Activated CD8-positive, alpha-beta T cell treated with anti-CD3 and anti-CD28 coated beads, Interleukin-2, amount 10 ng/mL, durations not matched to agents 7 days and 5 days (primary cell): ENCODE measurements at regions not wholly inside any gene's neighbourhood (a gene's known extent, or its start where the extent isn't known, plus 50 kb on each side); places are given as distances from the start of the nearest gene placed in this dataset.
A peak's percentile ranks its signal among the peaks of the same experiment; 100 is the strongest.
"Not testable (repeated sequence)": the region's sequence is repeated elsewhere in the genome, so short reads cannot be mapped to it uniquely, and the experiment has no call there.

Experiments used
- ATAC-seq: fragments of 150-1000 bp; cut with Tn5 transposase; one replicate; pipeline ENCODE4 v1.10.0; 2021; ENCODE audit warnings: moderate library complexity
- CTCF ChIA-PET: fragments of 350-600 bp; sonication (Branson Sonifier 250); formaldehyde crosslinking; loops from one replicate; lab custom pipeline; 2021; ENCODE audit warnings: antibody characterized with exemption; lab: Charles Lee
- POLR2A ChIA-PET: fragments of 350-600 bp; sonication (Branson Sonifier 250); formaldehyde crosslinking; loops from one replicate; lab custom pipeline; 2021; ENCODE audit warnings: antibody characterized with exemption; lab: Charles Lee
- DNase-seq: peaks from one replicate; pipeline ENCODE4 v3.0.0-alpha.2; 2020
- H3K27ac Mint-ChIP-seq: one replicate; pipeline ENCODE4 v1.8.0; 2021; ENCODE audit warnings: mild to moderate bottlenecking, mixed read lengths
- H3K27me3 Mint-ChIP-seq: one replicate; pipeline ENCODE4 v1.8.0; 2021; ENCODE audit warnings: low read depth, mixed read lengths
- H3K36me3 Mint-ChIP-seq: one replicate; pipeline ENCODE4 v1.8.0; 2021; ENCODE audit warnings: low read depth, mixed read lengths
- H3K4me1 Mint-ChIP-seq: one replicate; pipeline ENCODE4 v1.8.0; 2021; ENCODE audit warnings: low read depth, mixed read lengths
- H3K4me3 Mint-ChIP-seq: one replicate; pipeline ENCODE4 v1.8.0; 2021; ENCODE audit warnings: mild to moderate bottlenecking, mixed read lengths
- H3K9me3 Mint-ChIP-seq: one replicate; pipeline ENCODE4 v1.8.0; 2022; ENCODE audit warnings: mixed read lengths; ENCODE audit not compliant: insufficient read depth

DNA sequence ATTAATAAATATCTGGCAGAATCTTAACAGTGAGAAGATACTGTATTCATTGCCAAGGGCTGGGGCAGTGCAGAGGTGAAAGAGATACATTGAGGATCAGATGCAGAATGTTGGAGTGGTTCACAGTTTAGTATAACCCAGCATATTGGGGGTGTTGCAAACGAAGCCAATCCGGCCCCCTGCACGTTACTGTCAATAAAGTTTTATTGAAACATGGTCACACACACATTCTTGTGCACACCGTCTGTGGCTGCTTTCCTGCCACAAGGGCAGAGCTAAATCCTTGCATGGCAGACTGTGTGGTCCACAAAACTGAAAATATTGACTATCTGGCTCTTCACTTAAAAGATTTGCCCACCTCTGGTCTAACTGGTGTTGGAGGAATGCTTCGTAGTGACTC is 119.7 kb downstream of the SHOX start:
- no peaks in the 10 kb centered on the region for H3K4me1 Mint-ChIP-seq
- no peaks in the 10 kb centered on the region for H3K27me3 Mint-ChIP-seq
- no peaks in the 10 kb centered on the region for H3K36me3 Mint-ChIP-seq
- H3K9me3 Mint-ChIP-seq, result no peaks in the 10 kb centered on the region
- ChIA-PET POLR2A (no interaction called here), CTCF (no interaction called here)
- DNase-seq (peak; percentile 30), ATAC-seq (no peak)
- H3K27ac Mint-ChIP-seq, result no peak overlapping the region
- no peak overlapping the region for H3K4me3 Mint-ChIP-seq

- no peaks in the 10 kb centered on the region for H3K36me3 Mint-ChIP-seq
- DNase-seq (no peak), ATAC-seq (no peak)
- H3K4me3 Mint-ChIP-seq, result no peak overlapping the region
- no peaks in the 10 kb centered on the region for H3K27me3 Mint-ChIP-seq
- POLR2A ChIA-PET, result no interaction called here
- H3K4me1 Mint-ChIP-seq, result no peaks in the 10 kb centered on the region
- CTCF ChIA-PET, result no interaction called here
- H3K9me3 Mint-ChIP-seq, result peaks cover 11% of the 10 kb centered on the region
- H3K27ac Mint-ChIP-seq, result no peak overlapping the region
These were observed 116.6 kb downstream of the SHOX start for GRCh38 chrX:747176-747575.

DNA sequence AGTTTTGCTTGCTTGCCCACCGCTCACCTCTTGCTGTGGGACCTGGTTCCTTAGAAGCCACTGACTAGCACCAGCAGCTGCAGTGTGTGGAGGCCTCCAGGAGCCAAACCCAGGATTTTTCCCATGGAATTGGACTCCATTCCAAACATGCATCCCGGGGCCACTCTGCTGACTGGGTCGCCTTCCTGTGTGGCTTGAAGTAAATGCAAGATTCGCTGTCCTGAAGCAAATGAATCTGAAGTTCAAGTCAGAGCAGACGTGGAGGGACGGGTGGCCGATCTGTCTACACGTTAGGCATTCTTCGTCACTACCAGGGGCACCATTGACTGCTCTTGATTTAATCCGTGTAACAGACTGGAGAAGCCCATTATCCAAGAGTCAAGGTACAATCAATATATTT is 109.0 kb downstream of the SHOX start:
- H3K4me3 Mint-ChIP-seq, result no peak overlapping the region
- H3K27ac Mint-ChIP-seq, result no peak overlapping the region
- no peaks in the 10 kb centered on the region for H3K36me3 Mint-ChIP-seq
- CTCF ChIA-PET, result no interaction called here
- POLR2A ChIA-PET, result no interaction called here
- DNase-seq (no peak), ATAC-seq (no peak)
- H3K27me3 Mint-ChIP-seq, result no peaks in the 10 kb centered on the region
- H3K4me1 Mint-ChIP-seq, result no peaks in the 10 kb centered on the region
- H3K9me3 Mint-ChIP-seq, result peaks cover 21% of the 10 kb centered on the region

DNA sequence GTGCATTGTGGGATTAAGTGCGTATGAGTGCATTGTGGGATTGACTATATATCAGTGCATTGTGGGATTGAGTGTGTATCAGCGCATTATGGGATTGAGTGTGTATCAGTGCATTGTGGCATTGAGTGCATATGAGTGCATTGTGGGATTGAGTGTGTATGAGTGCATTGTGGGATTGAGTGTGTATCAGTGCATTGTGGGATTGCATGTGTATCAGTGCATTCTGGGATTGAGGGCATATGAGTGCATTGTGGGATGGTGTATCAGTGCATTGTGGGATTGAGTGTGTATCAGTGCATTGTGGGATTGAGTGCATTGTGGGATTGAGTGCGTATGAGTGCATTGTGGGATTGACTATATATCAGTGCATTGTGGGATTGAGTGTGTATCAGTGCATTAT is 106.4 kb downstream of the SHOX start:
- POLR2A ChIA-PET, CTCF ChIA-PET, H3K27me3 Mint-ChIP-seq, ATAC-seq, DNase-seq, H3K4me1 Mint-ChIP-seq, H3K27ac Mint-ChIP-seq, H3K36me3 Mint-ChIP-seq, H3K4me3 Mint-ChIP-seq: not testable (repeated sequence)
- H3K9me3 Mint-ChIP-seq, result peaks cover 14% of the 10 kb centered on the region

DNA sequence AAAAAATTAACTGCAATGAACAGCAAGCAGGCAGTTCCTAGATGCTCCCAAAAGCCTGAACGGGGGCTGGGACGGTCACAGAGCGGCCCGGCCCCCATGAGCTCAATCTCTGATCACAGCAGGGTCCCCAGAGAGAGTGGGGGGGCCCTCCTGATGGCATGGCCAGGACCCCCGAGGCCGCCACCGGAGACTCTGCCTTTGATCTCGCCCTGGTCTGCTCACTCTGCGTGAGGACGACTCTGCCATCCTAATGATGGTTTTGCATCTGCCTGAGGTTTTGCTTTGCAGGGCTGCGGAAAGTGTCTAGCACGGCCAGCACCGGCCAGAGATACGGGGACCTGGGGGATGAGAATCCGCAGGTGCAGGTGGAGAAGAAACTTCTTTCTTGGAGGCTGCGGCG is 103.8 kb downstream of the SHOX start:
- POLR2A ChIA-PET, result no interaction called here

DNA sequence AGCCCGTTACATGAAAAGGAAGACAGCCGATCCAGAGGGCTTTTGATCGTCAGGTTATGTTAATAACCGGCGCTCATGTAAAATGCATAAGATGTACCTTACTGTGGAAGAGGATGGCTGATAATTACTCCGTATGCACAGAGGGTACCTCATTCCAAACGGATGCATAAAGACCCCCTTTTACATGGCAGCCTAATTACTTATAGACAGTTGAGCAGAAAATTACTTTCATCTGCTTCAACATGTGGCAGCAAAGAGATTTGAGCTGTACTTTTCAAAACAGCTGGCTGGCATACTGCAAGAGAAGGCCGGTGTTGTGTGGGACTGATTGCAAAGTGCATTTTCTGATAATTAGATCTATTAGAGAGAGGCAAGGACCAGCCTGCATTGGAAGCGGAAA is 103.4 kb downstream of the SHOX start:
- Mint-ChIP-seq H3K9me3 (peaks cover 2% of the 10 kb centered on the region), H3K27me3 (no peaks in the 10 kb centered on the region), H3K36me3 (no peaks in the 10 kb centered on the region), H3K4me3 (no peak overlapping the region), H3K4me1 (no peaks in the 10 kb centered on the region), H3K27ac (no peak overlapping the region)
- ATAC-seq (no peak), DNase-seq (no peak)
- CTCF ChIA-PET, result no interaction called here
- POLR2A ChIA-PET, result no interaction called here

More for the DNA sequence above, 103.8 kb downstream of the SHOX start:
- Mint-ChIP-seq H3K9me3 (peaks cover 4% of the 10 kb centered on the region), H3K27me3 (no peaks in the 10 kb centered on the region), H3K4me3 (no peak overlapping the region), H3K27ac (no peak overlapping the region), H3K36me3 (no peaks in the 10 kb centered on the region), H3K4me1 (no peaks in the 10 kb centered on the region)
- DNase-seq, result no peak
- CTCF ChIA-PET, result no interaction called here
- ATAC-seq, result no peak

GRCh38 chrX:729583-730409 is 99.2 kb downstream of the SHOX start:
- H3K36me3 Mint-ChIP-seq, result no peaks in the 10 kb centered on the region
- ChIA-PET CTCF (no interaction called here), POLR2A (no interaction called here)
- no peak overlapping the region for H3K27ac Mint-ChIP-seq
- ATAC-seq, result no peak
- DNase-seq, result no peak
- no peaks in the 10 kb centered on the region for H3K27me3 Mint-ChIP-seq
- no peak overlapping the region for H3K4me3 Mint-ChIP-seq
- no peaks in the 10 kb centered on the region for H3K9me3 Mint-ChIP-seq
- H3K4me1 Mint-ChIP-seq, result no peaks in the 10 kb centered on the region

GRCh38 chrX:729101-729500 is 98.5 kb downstream of the SHOX start:
- H3K27ac Mint-ChIP-seq, POLR2A ChIA-PET, H3K27me3 Mint-ChIP-seq, CTCF ChIA-PET, H3K9me3 Mint-ChIP-seq, H3K4me1 Mint-ChIP-seq, ATAC-seq, DNase-seq, H3K36me3 Mint-ChIP-seq, H3K4me3 Mint-ChIP-seq: not testable (repeated sequence)

DNA sequence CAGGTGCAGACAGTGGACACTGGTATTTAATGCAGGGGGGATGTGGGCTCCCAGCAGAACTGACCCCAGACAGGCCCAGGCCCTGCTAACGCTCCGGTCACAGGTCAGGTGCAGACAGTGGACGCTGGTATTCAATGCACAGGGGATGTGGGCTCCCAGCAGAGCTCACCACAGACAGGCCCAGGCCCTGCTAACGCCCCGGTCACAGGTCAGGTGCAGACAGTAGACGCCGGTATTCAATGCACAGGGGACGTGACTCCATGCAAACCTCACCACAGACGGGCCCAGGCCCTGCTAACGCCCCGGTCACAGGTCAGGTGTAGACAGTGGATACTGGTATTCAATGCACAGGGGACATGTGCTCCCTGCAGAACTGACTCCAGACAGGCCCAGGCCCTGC is 98.0 kb downstream of the SHOX start:
- H3K27me3 Mint-ChIP-seq, H3K9me3 Mint-ChIP-seq, H3K4me1 Mint-ChIP-seq, H3K36me3 Mint-ChIP-seq, ATAC-seq, H3K27ac Mint-ChIP-seq, POLR2A ChIA-PET, H3K4me3 Mint-ChIP-seq, DNase-seq, CTCF ChIA-PET: not testable (repeated sequence)

GRCh38 chrX:727738-728621 is 97.4 kb downstream of the SHOX start:
- ATAC-seq, result no peak

GRCh38 chrX:725971-726370 is 95.4 kb downstream of the SHOX start:
- DNase-seq, result no peak
- ATAC-seq, result no peak
- POLR2A ChIA-PET, result no interaction called here
- H3K36me3 Mint-ChIP-seq, result no peaks in the 10 kb centered on the region
- no peaks in the 10 kb centered on the region for H3K27me3 Mint-ChIP-seq
- H3K9me3 Mint-ChIP-seq, result peaks cover 11% of the 10 kb centered on the region
- no peak overlapping the region for H3K4me3 Mint-ChIP-seq
- H3K4me1 Mint-ChIP-seq, result no peaks in the 10 kb centered on the region
- no peak overlapping the region for H3K27ac Mint-ChIP-seq
- CTCF ChIA-PET, result no interaction called here

More at GRCh38 chrX:727738-728621, 97.4 kb downstream of the SHOX start:
- peaks cover 11% of the 10 kb centered on the region for H3K9me3 Mint-ChIP-seq
- H3K4me1 Mint-ChIP-seq, result no peaks in the 10 kb centered on the region
- H3K27me3 Mint-ChIP-seq, result no peaks in the 10 kb centered on the region
- no peak overlapping the region for H3K27ac Mint-ChIP-seq
- ChIA-PET POLR2A (no interaction called here), CTCF (no interaction called here)
- no peaks in the 10 kb centered on the region for H3K36me3 Mint-ChIP-seq
- no peak overlapping the region for H3K4me3 Mint-ChIP-seq
- DNase-seq, result no peak

GRCh38 chrX:724256-724655 is 93.7 kb downstream of the SHOX start:
- H3K9me3 Mint-ChIP-seq, result peaks cover 11% of the 10 kb centered on the region
- no peaks in the 10 kb centered on the region for H3K36me3 Mint-ChIP-seq
- ChIA-PET CTCF (no interaction called here), POLR2A (no interaction called here)
- DNase-seq (peak; percentile 32), ATAC-seq (peak; percentile 51)
- peak overlapping the region; percentile 43 for H3K27ac Mint-ChIP-seq
- H3K27me3 Mint-ChIP-seq, result no peaks in the 10 kb centered on the region
- H3K4me3 Mint-ChIP-seq, result no peak overlapping the region
- no peaks in the 10 kb centered on the region for H3K4me1 Mint-ChIP-seq
